BJ (cell line): ENCODE measurements at regions not wholly inside any gene's neighbourhood (a gene's known extent, or its start where the extent isn't known, plus 50 kb on each side); places are given as distances from the start of the nearest gene placed in this dataset.

Source experiments
- CTCF ChIA-PET: fragments of 350-600 bp; formaldehyde crosslinking; extraction: SDS; loops from one replicate; lab custom pipeline; 2021; ENCODE audit warnings: antibody characterized with exemption, inconsistent platforms; lab: Yijun Ruan, JAX
- POLR2A ChIA-PET: fragments of 300-600 bp; sonication (Branson Sonifier 250); formaldehyde crosslinking; extraction: SDS; loops from one replicate; lab custom pipeline; 2021; ENCODE audit warnings: antibody characterized with exemption; lab: Charles Lee
- DNase-seq: peaks from one replicate; pipeline ENCODE4 v3.0.0-alpha.2; 2011; ENCODE audit warnings: low read depth
- H3K27me3 ChIP-seq: 2 replicates; pipeline ENCODE4 v1.6.0; 2011; ENCODE audit warnings: low read length; ENCODE audit not compliant: control insufficient read depth, insufficient read depth
- H3K36me3 ChIP-seq: 2 replicates; pipeline ENCODE4 v1.5.1; 2011; ENCODE audit warnings: low read length; ENCODE audit not compliant: control insufficient read depth, insufficient read depth
- H3K4me3 ChIP-seq: 2 replicates; pipeline ENCODE4 v1.5.1; 2011; ENCODE audit warnings: low read depth, mild to moderate bottlenecking, control low read depth, low read length
- CTCF ChIP-seq: IDR thresholded peaks from 2 replicates; pipeline ENCODE4 v1.5.1; 2011; ENCODE audit warnings: low read depth, mild to moderate bottlenecking, control low read depth, inconsistent platforms, low read length, moderate library complexity; ENCODE audit not compliant: insufficient read depth

- peak; percentile 59 for TF ChIP-seq CTCF
- ChIA-PET CTCF (interaction anchor here (0.9 to 1.8 kb wide), 7 partner anchors 9 to 531 kb away, joined by 3 to 17 read pairs (median 3); no protein-coding TSS in a partner anchor), POLR2A (no interaction called here)
- H3K36me3 ChIP-seq = no peaks in the 10 kb centered on the region
- no peaks in the 10 kb centered on the region for H3K27me3 ChIP-seq
- H3K4me3 ChIP-seq = no peak overlapping the region
- DNase-seq = no peak
Measured at GRCh38 chr20:12207875-12208274, 290.2 kb downstream of the BTBD3 start.

- DNase-seq = no peak
- POLR2A ChIA-PET = no interaction called here
- no peaks in the 10 kb centered on the region for H3K36me3 ChIP-seq
- TF ChIP-seq CTCF = no peak
- no peaks in the 10 kb centered on the region for H3K27me3 ChIP-seq
- CTCF ChIA-PET = no interaction called here
- H3K4me3 ChIP-seq = no peak overlapping the region
Measured at GRCh38 chr20:12210591-12210990, 292.9 kb downstream of the BTBD3 start.

GRCh38 chr20:12211361-12211760 is 293.7 kb downstream of the BTBD3 start:
- Histone ChIP-seq H3K36me3 (no peaks in the 10 kb centered on the region), H3K4me3 (no peak overlapping the region), H3K27me3 (no peaks in the 10 kb centered on the region)
- CTCF ChIA-PET = no interaction called here
- POLR2A ChIA-PET = no interaction called here
- TF ChIP-seq CTCF = no peak
- no peak for DNase-seq

GRCh38 chr20:12217382-12217781 is 299.7 kb downstream of the BTBD3 start:
- DNase-seq = no peak
- ChIA-PET CTCF (interaction anchor here (1.6 kb wide), 1 partner anchor 10 kb away, joined by 3 read pairs; no protein-coding TSS in a partner anchor), POLR2A (no interaction called here)
- no peak overlapping the region for H3K4me3 ChIP-seq
- H3K36me3 ChIP-seq = no peaks in the 10 kb centered on the region
- H3K27me3 ChIP-seq = no peaks in the 10 kb centered on the region
- TF ChIP-seq CTCF = no peak

- POLR2A ChIA-PET = no interaction called here
- Histone ChIP-seq H3K4me3 (no peak overlapping the region), H3K36me3 (no peaks in the 10 kb centered on the region), H3K27me3 (no peaks in the 10 kb centered on the region)
- no peak for TF ChIP-seq CTCF
- CTCF ChIA-PET = no interaction called here
- DNase-seq = no peak
Measured at GRCh38 chr20:12219798-12220197, 302.1 kb downstream of the BTBD3 start.
